Psoas muscle (tissue), 7 donors: ENCODE measurements at regions not wholly inside any gene's neighbourhood (a gene's known extent, or its start where the extent isn't known, plus 50 kb on each side); places are given as distances from the start of the nearest gene placed in this dataset.
"Not testable (repeated sequence)": the region's sequence is repeated elsewhere in the genome, so short reads cannot be mapped to it uniquely, and the experiment has no call there.

Experiments used
- ATAC-seq, 4 donors: fragments of 200-7000 bp; cut with Tn5 transposase; one replicate each; pipeline ENCODE4 v1.9.1; 2020; ENCODE audit warnings: moderate library complexity in 3 of 4, mild to moderate bottlenecking in 2 of 4
- DNase-seq, 2 donors: peaks; one replicate each; pipeline ENCODE4 v3.0.0-alpha.2; 2020
- H3K27ac ChIP-seq: fragments of 200-600 bp; one replicate; pipeline ENCODE4 v1.8.0; 2022
- H3K27me3 ChIP-seq, 3 donors: fragments of 200-600 bp in 1 of 3; one replicate each; pipeline versions ENCODE4 v1.6.1 to v1.8.0; 2013 to 2022; ENCODE audit warnings: low read length in 2 of 3, mild to moderate bottlenecking in 2 of 3, moderate library complexity in 1 of 3; ENCODE audit not compliant: insufficient read depth in 3 of 3
- H3K36me3 ChIP-seq, 2 donors: fragments of 200-600 bp in 1 of 2; one replicate each; pipeline versions ENCODE4 v1.6.1 to v1.8.0; 2013 to 2022; ENCODE audit warnings: low read depth in 1 of 2, mild to moderate bottlenecking in 1 of 2, moderate library complexity in 1 of 2; ENCODE audit not compliant: insufficient read depth in 1 of 2
- H3K4me1 ChIP-seq: fragments of 200-600 bp; one replicate; pipeline ENCODE4 v1.8.0; 2022
- H3K4me3 ChIP-seq: fragments of 200-600 bp; one replicate; pipeline ENCODE4 v1.8.0; 2022; ENCODE audit warnings: mild to moderate bottlenecking
- H3K9me3 ChIP-seq: fragments of 200-600 bp; one replicate; pipeline ENCODE4 v1.8.0; 2022
- CTCF ChIP-seq: fragments of 200-600 bp; IDR thresholded peaks from one replicate; pipeline ENCODE4 v1.8.0; 2022; ENCODE audit warnings: antibody characterized with exemption
- WGBS, 3 donors: extraction: QIAGEN DNeasy Blood & Tissue Kit; methylation state at CpG; one replicate each; pipeline versions ENCODE4 v1.1.6 to v1.1.7; 2013; 5-methylcytosine and 5-hydroxymethylcytosine counted together
- intact Hi-C, 2 donors: fragments of 100-400 bp; cut with DNase I; formaldehyde crosslinking; loops; one replicate each; pipeline versions ENCODE4 v1.11.0 to v1.14.2; 2022
- donor health status: healthy with polysubstance abuse.
- donor health status: DM: no; HTN: no; CAD: no; lungs with moderate emphysema.
- donor health status: Bipolar disorder and iron deficiency.
- donor health status: healthy.
- donor health status: DM: yes; HTN: yes; CAD: no.
- donor health status: DM: no; HTN: no; CAD: no.
- donor health status: DM: yes; HTN: yes; CAD: no.

DNA sequence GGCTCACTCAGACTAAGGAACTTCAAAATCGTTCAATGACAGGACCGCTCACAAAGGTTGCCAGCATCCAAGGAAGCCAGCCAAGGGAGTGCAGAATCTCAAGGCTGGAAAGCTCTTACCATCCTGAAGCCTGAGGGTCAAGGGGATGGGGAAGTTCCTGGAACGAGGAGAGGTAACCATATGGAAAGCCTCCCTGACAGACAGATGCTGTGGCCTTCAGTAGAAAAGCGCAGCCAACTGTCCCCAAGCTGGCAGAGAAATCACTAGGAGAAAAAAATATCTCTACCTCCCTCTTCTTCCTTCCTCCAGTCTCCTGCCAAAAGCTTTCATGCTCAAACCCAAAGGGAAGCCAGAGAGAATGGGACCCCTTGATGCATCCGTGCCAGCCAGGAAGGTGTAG, 90.5 kb upstream of the RANBP3L start:
- Histone ChIP-seq H3K4me3 (no peak overlapping the region), H3K4me1 (no peaks in the 10 kb centered on the region), H3K9me3 (no peaks in the 10 kb centered on the region), H3K36me3 (no peaks in the 10 kb centered on the region), H3K27me3 (no peaks in the 10 kb centered on the region), H3K27ac (no peak overlapping the region)
- intact Hi-C loops, result loop anchor here in 1 of 2 donors (10.0 kb wide), 1 partner anchor 117 kb away; no protein-coding TSS in a partner anchor
- no peak for DNase-seq
- WGBS, 3 donors, result 44 to 61% (median 46%) methylated on average over 5 of the region's 5 CpGs
- no peak for ATAC-seq
- no peak for TF ChIP-seq CTCF

GRCh38 chr5:36392818-36393217, 91.1 kb upstream of the RANBP3L start:
- no peaks in the 10 kb centered on the region for H3K9me3 ChIP-seq
- ATAC-seq (no peak), DNase-seq (no peak)
- H3K27ac ChIP-seq, result no peak overlapping the region
- no peak for TF ChIP-seq CTCF
- no peaks in the 10 kb centered on the region for H3K4me1 ChIP-seq
- H3K36me3 ChIP-seq, result no peaks in the 10 kb centered on the region
- intact Hi-C loops, result loop anchor here in 1 of 2 donors (10.0 kb wide), 1 partner anchor 118 kb away; no protein-coding TSS in a partner anchor
- no peak overlapping the region for H3K4me3 ChIP-seq
- H3K27me3 ChIP-seq, result no peaks in the 10 kb centered on the region

- no peak overlapping the region for H3K27ac ChIP-seq
- intact Hi-C loops, result loop anchor here in 1 of 2 donors (10.0 kb wide), 1 partner anchor 119 kb away; no protein-coding TSS in a partner anchor
- H3K4me1 ChIP-seq, result no peaks in the 10 kb centered on the region
- ATAC-seq, result no peak
- H3K27me3 ChIP-seq, result no peaks in the 10 kb centered on the region
- no peaks in the 10 kb centered on the region for H3K36me3 ChIP-seq
- TF ChIP-seq CTCF, result no peak
- WGBS, 3 donors, result 77 to 83% (median 82%) methylated on average over 4 of the region's 4 CpGs
- no peaks in the 10 kb centered on the region for H3K9me3 ChIP-seq
- H3K4me3 ChIP-seq, result no peak overlapping the region
- DNase-seq, result no peak
These were observed 92.1 kb upstream of the RANBP3L start for GRCh38 chr5:36393656-36394428.

DNA sequence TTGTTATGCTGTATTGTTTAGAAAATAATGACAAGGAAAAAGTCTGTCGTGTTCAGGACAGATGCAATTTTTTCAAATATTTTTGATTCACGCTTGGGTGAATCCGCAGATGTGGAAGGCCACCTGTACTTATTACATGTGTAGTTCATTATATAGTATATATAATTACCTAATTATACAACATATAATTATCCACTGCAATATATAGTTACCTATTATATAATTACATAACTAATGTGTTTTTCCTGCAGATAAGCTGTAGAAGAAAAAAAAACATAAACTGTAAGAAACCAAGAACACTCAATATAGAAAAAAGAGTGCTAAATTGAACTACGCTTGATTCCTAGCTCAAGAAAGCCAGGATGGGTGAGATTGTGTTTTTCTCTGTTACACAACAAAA, 93.6 kb upstream of the RANBP3L start:
- no peak for TF ChIP-seq CTCF
- no peak for DNase-seq
- no peaks in the 10 kb centered on the region for H3K9me3 ChIP-seq
- intact Hi-C loops, result loop anchor here in 1 of 2 donors (10.0 kb wide), 1 partner anchor 120 kb away; no protein-coding TSS in a partner anchor
- no peak for ATAC-seq
- WGBS, 3 donors, result 92 to 93% (median 93%) methylated on average over 4 of the region's 4 CpGs
- no peak overlapping the region for H3K27ac ChIP-seq
- H3K4me1 ChIP-seq, result no peaks in the 10 kb centered on the region
- H3K4me3 ChIP-seq, result no peak overlapping the region
- no peaks in the 10 kb centered on the region for H3K27me3 ChIP-seq
- no peaks in the 10 kb centered on the region for H3K36me3 ChIP-seq

DNA sequence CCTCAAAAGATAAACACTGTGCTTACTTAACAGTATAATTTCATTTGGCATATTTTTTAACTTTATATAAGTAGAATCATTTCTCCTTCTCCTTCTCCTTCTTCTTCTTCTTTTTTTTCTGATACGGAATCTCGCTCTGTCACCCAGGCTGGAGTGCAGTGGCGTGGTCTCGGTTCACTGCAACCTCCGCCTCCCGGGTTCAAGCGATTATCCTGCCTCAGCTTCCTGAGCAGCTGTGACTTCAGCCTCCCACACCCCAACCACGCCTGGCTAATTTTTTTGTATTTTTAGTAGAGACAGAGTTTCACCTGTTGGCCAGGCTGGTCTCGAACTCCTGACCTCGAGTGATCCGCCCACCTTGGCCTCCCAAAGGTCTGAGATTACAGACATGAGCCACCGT, 94.2 kb upstream of the RANBP3L start:
- DNase-seq, H3K36me3 ChIP-seq, H3K4me3 ChIP-seq, H3K27me3 ChIP-seq, H3K27ac ChIP-seq, H3K9me3 ChIP-seq, ATAC-seq, H3K4me1 ChIP-seq: not testable (repeated sequence)
- intact Hi-C loops, result loop anchor here in 1 of 2 donors (10.0 kb wide), 1 partner anchor 121 kb away; no protein-coding TSS in a partner anchor
- WGBS, 3 donors, result 83 to 88% (median 84%) methylated on average over 12 of the region's 12 CpGs
